ENCODE measurements at regions not wholly inside any gene's neighbourhood (a gene's known extent, or its start where the extent isn't known, plus 50 kb on each side); places are given as distances from the start of the nearest gene placed in this dataset.

DNA sequence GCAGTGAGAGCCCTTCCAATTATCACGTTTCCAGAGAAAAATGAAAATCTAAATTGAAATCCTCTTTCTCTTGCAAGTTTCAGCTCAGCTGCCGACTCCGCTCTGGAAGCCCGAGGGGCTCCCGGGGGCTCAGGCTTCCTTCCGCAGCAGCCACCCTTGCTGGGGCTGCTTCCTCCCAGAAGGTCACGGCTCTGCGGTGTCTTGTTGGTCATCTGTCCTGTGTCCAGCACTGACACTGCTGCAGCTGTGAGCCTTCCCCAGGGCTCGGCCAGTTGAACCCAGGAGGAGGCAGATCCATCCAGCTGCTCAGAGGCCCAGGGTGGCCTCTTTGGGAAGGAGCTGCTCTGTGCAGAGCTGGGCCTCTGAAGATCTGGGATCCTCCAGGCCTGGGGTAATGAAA is 1337.2 kb downstream of the TBC1D22A start:
- no peaks in the 10 kb centered on the region for H3K27me3 ChIP-seq (ENCODE audit: insufficient read depth, poor library complexity, severe bottlenecking)
- H3K27ac ChIP-seq (replicated peaks) = no peak overlapping the region
- no peak for TF ChIP-seq CTCF (IDR thresholded peaks at IDR 0.05; ENCODE audit: insufficient read depth, low read length)
- TF ChIP-seq SPI1 (IDR thresholded peaks at IDR 0.05; ENCODE audit: borderline replicate concordance, low read depth) = no peak
- TF ChIP-seq POLR2AphosphoS5 (IDR thresholded peaks at IDR 0.05; ENCODE audit: low read depth) = no peak
- no peak for TF ChIP-seq REST (IDR thresholded peaks at IDR 0.05; ENCODE audit: insufficient replicate concordance, low read depth)
- TF ChIP-seq GABPA (IDR thresholded peaks at IDR 0.05; ENCODE audit: low read depth) = no peak
- no peak for DNase-seq (ENCODE audit: low read depth in 1 of 2, low spot score in 1 of 2)
- H3K4me3 ChIP-seq (replicated peaks; ENCODE audit: insufficient read depth, low read length) = no peak overlapping the region

DNA sequence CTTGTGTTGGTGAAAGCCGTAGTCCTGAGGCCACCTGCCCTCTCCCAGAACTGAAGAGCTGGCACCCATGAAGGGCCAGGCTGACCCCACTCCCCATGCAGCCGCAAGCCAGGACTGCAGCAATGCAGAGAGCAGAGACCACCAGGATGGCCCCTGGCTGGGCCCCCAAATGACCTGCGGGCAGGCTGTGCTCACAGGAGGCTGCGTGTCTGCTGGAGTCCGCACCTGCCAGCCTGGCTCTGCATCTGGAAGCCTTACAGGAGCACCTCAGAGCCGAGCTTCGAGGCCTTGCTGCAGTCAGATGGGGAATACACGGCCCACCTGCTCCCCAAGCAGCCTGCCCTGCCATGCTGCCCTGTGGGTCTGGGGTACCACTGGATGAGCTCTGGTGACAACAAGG is 1336.8 kb downstream of the TBC1D22A start:
- TF ChIP-seq GABPA (IDR thresholded peaks at IDR 0.05; ENCODE audit: low read depth) (no peak), POLR2AphosphoS5 (IDR thresholded peaks at IDR 0.05; ENCODE audit: low read depth) (no peak), SPI1 (IDR thresholded peaks at IDR 0.05; ENCODE audit: borderline replicate concordance, low read depth) (no peak), CTCF (IDR thresholded peaks at IDR 0.05; ENCODE audit: insufficient read depth, low read length) (no peak), REST (IDR thresholded peaks at IDR 0.05; ENCODE audit: insufficient replicate concordance, low read depth) (no peak)
- no peak overlapping the region for H3K27ac ChIP-seq (replicated peaks)
- H3K27me3 ChIP-seq (ENCODE audit: insufficient read depth, poor library complexity, severe bottlenecking) = no peaks in the 10 kb centered on the region
- no peak for DNase-seq (ENCODE audit: low read depth in 1 of 2, low spot score in 1 of 2)
- no peak overlapping the region for H3K4me3 ChIP-seq (replicated peaks; ENCODE audit: insufficient read depth, low read length)

DNA sequence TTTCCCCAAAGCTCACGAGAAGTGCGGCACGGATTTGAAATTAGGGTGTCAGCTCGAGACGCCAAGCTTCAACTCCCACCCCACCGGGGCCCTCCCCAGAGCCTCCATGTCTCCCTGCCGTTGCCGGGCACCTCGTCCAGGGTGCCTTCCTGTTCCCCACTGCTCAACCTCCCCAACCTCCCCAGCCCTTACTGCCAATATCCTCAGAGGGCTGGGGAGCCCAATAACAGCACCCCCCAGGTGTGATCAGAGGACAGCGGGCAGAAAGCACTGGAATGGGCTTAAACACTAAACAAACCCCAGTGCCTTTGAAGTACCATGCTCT is 1336.4 kb downstream of the TBC1D22A start:
- Histone ChIP-seq H3K27ac (replicated peaks) (peak overlapping the region; percentile 19; the same call in 1 of the 2 replicates), H3K4me3 (replicated peaks; ENCODE audit: insufficient read depth, low read length) (no peak overlapping the region)

More for the DNA sequence above, 1336.4 kb downstream of the TBC1D22A start:
- H3K27me3 ChIP-seq (ENCODE audit: insufficient read depth, poor library complexity, severe bottlenecking) = no peaks in the 10 kb centered on the region
- DNase-seq (ENCODE audit: low read depth in 1 of 2, low spot score in 1 of 2) = no peak
- TF ChIP-seq POLR2AphosphoS5 (IDR thresholded peaks at IDR 0.05; ENCODE audit: low read depth) (no peak), SPI1 (IDR thresholded peaks at IDR 0.05; ENCODE audit: borderline replicate concordance, low read depth) (no peak), REST (IDR thresholded peaks at IDR 0.05; ENCODE audit: insufficient replicate concordance, low read depth) (no peak), CTCF (IDR thresholded peaks at IDR 0.05; ENCODE audit: insufficient read depth, low read length) (no peak), GABPA (IDR thresholded peaks at IDR 0.05; ENCODE audit: low read depth) (no peak)

Measured in HL-60 (cell line).